GM21529 (cell line): ENCODE measurements at regions not wholly inside any gene's neighbourhood (a gene's known extent, or its start where the extent isn't known, plus 50 kb on each side); places are given as distances from the start of the nearest gene placed in this dataset.

Experiments
- ATAC-seq: cut with Tn5 transposase; IDR thresholded peaks from one replicate; pipeline ENCODE4 v1.9.1; 2021; ENCODE audit not compliant: unreplicated experiment

- ATAC-seq, result no peak
These were observed 86.9 kb upstream of the SPATA31D4 start for GRCh38 chr9:81841333-81841732.

GRCh38 chr9:81844131-81844567 lies 84.1 kb upstream of the SPATA31D4 start:
- no peak for ATAC-seq

- no peak for ATAC-seq
These were observed 80.9 kb upstream of the SPATA31D4 start for GRCh38 chr9:81847181-81847915.

DNA sequence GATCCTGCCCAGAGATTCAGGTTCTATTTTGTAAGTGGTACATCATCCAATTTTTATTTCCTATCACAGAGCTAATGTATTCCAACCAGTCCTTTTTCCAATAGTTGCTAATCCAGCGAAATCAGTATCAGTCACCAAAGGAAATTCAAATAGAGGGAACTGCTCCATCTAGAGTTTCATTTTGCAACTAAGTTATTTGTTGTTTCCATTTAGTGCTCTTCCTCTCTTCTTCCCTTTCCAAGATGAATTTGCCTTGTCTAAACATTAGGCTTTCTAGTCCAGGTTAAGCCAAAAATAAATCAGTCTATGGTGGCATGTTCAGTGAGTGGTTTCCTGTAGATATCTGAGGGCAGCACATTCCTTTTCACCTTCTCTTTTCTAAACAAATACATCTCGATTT lies 79.8 kb upstream of the SPATA31D4 start:
- no peak for ATAC-seq

- ATAC-seq, result no peak
These were observed 78.5 kb upstream of the SPATA31D4 start for GRCh38 chr9:81849631-81850259.

- no peak for ATAC-seq
These were observed 77.5 kb upstream of the SPATA31D4 start for GRCh38 chr9:81850724-81851123.

- no peak for ATAC-seq
These were observed 76.9 kb upstream of the SPATA31D4 start for GRCh38 chr9:81851340-81851739.

GRCh38 chr9:81852820-81853219 lies 75.4 kb upstream of the SPATA31D4 start:
- ATAC-seq, result no peak

GRCh38 chr9:81855538-81855937 lies 72.7 kb upstream of the SPATA31D4 start:
- no peak for ATAC-seq

GRCh38 chr9:81858657-81859430 lies 69.4 kb upstream of the SPATA31D4 start:
- ATAC-seq, result no peak

DNA sequence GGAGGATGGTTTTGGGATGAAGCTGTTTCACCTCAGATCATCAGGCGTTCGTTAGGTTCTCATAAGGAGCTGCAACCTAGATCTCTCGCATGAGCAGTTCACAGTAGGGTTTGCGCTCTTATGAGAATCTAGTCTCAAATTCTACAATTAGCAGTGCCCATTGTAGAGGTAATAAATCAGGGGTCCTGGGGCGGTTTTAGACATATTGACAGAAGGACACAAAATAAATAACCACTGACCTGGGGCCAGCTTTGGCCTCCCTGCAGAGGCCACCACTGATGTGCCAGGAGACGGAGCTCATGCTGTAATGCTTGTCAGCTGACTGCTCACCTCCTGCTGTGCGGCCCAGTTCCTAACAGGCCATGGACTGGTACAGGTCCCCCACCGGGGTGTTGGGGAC lies 67.6 kb upstream of the SPATA31D4 start:
- ATAC-seq, result no peak

DNA sequence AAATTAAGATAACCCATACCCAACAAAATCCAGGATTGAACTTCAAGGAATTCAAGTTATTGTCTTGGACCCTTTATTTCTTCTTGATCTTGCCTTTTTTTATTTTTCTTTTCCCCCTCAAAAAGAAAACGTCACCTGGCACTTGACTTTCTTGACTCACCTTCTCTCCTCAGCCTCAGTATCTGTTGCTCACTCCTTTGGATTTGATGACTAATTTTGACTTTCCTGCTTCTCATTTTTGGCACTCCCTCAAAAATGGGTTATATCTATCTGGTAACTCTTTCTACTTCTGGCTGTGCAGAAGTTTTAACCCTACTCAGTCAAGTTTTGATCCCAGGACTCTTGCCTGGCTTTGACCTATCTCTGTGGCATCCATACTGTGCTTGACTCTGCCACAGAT lies 66.6 kb upstream of the SPATA31D4 start:
- ATAC-seq, result no peak

DNA sequence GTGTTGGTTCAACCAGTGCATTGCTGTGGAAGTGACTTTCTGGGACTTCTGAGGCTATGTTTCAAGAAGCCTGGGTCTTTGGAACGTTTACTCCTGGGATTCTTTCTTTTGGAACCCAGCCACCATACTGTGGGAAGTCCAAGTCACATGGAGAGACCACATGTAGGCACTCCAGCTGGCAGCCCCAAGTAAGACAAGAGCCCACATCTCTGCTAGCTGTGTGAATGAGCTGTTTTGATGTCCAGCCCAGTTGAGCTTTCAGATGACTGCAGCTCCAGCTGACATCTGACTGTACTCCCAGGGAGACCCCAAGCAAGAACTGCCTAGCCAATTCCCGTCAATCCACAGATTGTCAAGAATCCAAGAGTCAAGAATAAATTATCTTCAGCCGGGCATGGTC lies 60.1 kb upstream of the SPATA31D4 start:
- no peak for ATAC-seq

- ATAC-seq, result no peak
These were observed 56.5 kb upstream of the SPATA31D4 start for GRCh38 chr9:81871695-81872094.

DNA sequence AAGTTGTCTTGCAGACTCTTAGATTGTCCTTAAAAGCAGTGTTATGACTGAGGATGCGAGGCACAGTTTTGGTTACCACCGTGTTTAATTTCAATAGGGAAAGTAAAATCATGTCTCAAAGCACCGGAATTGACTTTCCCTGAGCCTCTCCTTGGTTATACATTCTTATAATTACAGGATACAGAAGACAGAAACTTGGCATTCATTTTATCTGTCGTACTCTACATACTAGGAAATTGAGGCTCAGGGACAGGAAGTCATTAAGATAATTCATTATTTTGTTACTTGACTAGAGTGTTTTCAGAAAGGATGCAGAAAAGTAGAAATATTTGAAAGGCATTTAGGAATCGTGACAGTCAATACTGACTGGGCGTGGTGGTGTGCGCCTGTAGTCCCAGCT lies 54.0 kb upstream of the SPATA31D4 start:
- ATAC-seq, result no peak

DNA sequence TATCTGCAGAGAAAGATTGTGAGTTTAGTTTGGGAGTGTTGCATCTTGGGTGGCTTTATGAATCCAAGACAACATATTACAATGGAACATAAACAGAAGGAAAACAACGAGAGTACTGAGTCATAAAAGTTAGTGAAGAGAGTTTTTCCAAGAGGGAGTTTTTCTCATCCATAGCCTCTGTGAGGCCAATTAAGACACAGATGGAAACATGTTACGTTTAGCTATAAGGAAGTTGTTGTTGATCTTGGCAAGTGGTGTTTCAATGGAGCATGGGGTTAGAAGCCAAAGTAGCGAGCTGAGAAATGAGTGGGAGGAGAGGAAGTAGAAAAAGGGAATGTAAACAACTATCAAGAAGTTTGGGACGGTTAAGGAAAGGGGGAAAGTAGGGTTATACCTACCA lies 53.3 kb upstream of the SPATA31D4 start:
- no peak for ATAC-seq

GRCh38 chr9:81877047-81877446 lies 51.2 kb upstream of the SPATA31D4 start:
- no peak for ATAC-seq
